ENCODE measurements at regions not wholly inside any gene's neighbourhood (a gene's known extent, or its start where the extent isn't known, plus 50 kb on each side); places are given as distances from the start of the nearest gene placed in this dataset.
"Not testable (repeated sequence)": the region's sequence is repeated elsewhere in the genome, so short reads cannot be mapped to it uniquely, and the experiment has no call there.

DNA sequence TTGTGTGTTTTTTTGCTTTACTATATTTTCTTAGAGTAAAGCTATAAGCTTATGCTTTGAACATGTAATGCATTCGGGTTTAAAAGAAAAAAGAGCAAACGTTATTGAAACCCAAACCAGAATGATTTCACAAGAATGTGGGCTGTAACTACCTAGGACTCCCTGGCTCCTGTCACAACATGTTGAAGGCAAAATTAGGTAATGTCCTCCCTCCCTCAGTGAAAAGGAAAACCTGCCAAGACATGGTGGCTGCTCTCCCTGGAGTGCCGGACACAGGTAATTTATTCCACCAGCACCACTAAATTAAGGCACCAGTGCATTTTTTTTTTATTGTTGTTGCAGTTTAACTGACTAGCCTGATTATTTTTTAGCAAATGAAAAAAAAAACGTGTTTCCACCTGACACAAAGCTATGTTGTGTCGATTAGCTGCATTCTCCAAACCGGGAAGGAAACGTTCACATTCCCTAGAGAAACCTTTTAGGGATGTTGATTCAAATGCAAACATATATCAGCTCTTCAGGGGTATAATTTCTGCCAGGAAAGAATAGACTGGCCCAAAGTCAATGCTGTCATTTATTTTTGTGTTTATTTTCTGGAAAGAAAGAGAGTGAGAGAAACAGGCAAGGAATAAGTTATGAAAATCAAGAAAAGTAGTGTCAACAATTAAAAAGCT lies 134.6 kb downstream of the CCDC34 start:
- H3K9ac ChIP-seq (ENCODE audit: low read depth, low read length), result no peak overlapping the region
- peaks cover 2% of the 10 kb centered on the region for H3K4me1 ChIP-seq (ENCODE audit: control insufficient read depth, insufficient read depth, low read length)
- H3K27me3 ChIP-seq (ENCODE audit: control insufficient read depth, insufficient read depth, low read length), result peaks cover 15% of the 10 kb centered on the region
- no peak overlapping the region for H3K4me2 ChIP-seq (ENCODE audit: low read length)
- H3K9me3 ChIP-seq (replicated peaks; ENCODE audit: low read length), result no peaks in the 10 kb centered on the region
- no peak overlapping the region for H3K4me3 ChIP-seq (ENCODE audit: low read length)
- H3K36me3 ChIP-seq (ENCODE audit: insufficient read depth, low read length), result no peaks in the 10 kb centered on the region

GRCh38 chr11:27227736-27228135 lies 135.3 kb downstream of the CCDC34 start:
- Histone ChIP-seq H3K4me2 (ENCODE audit: low read length) (no peak overlapping the region), H3K9ac (ENCODE audit: low read depth, low read length) (no peak overlapping the region), H3K36me3 (ENCODE audit: insufficient read depth, low read length) (no peaks in the 10 kb centered on the region), H3K4me3 (ENCODE audit: low read length) (no peak overlapping the region), H3K4me1 (ENCODE audit: control insufficient read depth, insufficient read depth, low read length) (no peaks in the 10 kb centered on the region), H3K27me3 (ENCODE audit: control insufficient read depth, insufficient read depth, low read length) (peaks cover 15% of the 10 kb centered on the region), H3K9me3 (replicated peaks; ENCODE audit: low read length) (no peaks in the 10 kb centered on the region)

DNA sequence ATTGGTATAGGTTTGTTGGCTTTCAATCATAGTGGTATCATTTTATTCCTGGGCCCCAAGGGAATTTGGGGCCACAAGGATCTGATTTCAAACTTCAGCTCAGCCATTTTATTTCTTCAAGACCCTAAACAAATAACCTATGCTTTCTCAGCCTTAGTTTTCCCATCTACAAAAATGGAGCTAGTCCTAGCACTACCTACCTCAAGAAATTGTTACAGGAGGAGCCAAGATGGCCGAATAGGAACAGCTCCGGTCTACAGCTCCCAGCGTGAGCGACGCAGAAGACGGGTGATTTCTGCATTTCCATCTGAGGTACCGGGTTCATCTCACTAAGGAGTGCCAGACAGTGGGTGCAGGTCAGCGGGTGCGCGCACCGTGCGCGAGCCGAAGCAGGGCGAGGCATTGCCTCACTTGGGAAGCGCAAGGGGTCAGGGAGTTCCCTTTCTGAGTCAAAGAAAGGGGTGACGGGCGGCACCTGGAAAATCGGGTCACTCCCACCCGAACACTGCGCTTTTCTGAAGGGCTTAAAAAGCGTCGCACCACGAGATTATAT lies 143.5 kb downstream of the CCDC34 start:
- H3K4me2 ChIP-seq (ENCODE audit: low read length); H3K4me3 ChIP-seq (ENCODE audit: low read length); H3K27me3 ChIP-seq (ENCODE audit: control insufficient read depth, insufficient read depth, low read length); H3K9ac ChIP-seq (ENCODE audit: low read depth, low read length); H3K36me3 ChIP-seq (ENCODE audit: insufficient read depth, low read length); H3K9me3 ChIP-seq (replicated peaks; ENCODE audit: low read length): not testable (repeated sequence)
- H3K4me1 ChIP-seq (ENCODE audit: control insufficient read depth, insufficient read depth, low read length), result peaks cover 35% of the 10 kb centered on the region

GRCh38 chr11:27218421-27219038 lies 144.5 kb downstream of the CCDC34 start:
- H3K36me3 ChIP-seq (ENCODE audit: insufficient read depth, low read length), result no peaks in the 10 kb centered on the region
- H3K4me2 ChIP-seq (ENCODE audit: low read length), result peak overlapping the region; percentile 38
- H3K27me3 ChIP-seq (ENCODE audit: control insufficient read depth, insufficient read depth, low read length), result no peaks in the 10 kb centered on the region
- peak overlapping the region; percentile 50 for H3K9ac ChIP-seq (ENCODE audit: low read depth, low read length)
- H3K4me3 ChIP-seq (ENCODE audit: low read length), result no peak overlapping the region
- H3K9me3 ChIP-seq (replicated peaks; ENCODE audit: low read length), result no peaks in the 10 kb centered on the region
- H3K4me1 ChIP-seq (ENCODE audit: control insufficient read depth, insufficient read depth, low read length), result peaks cover 39% of the 10 kb centered on the region

- peak overlapping the region; percentile 17 for H3K9ac ChIP-seq (ENCODE audit: low read depth, low read length)
- H3K27me3 ChIP-seq (ENCODE audit: control insufficient read depth, insufficient read depth, low read length), result no peaks in the 10 kb centered on the region
- no peaks in the 10 kb centered on the region for H3K36me3 ChIP-seq (ENCODE audit: insufficient read depth, low read length)
- peaks cover 45% of the 10 kb centered on the region for H3K4me1 ChIP-seq (ENCODE audit: control insufficient read depth, insufficient read depth, low read length)
- peak overlapping the region; percentile 38 for H3K4me2 ChIP-seq (ENCODE audit: low read length)
- H3K4me3 ChIP-seq (ENCODE audit: low read length), result no peak overlapping the region
- no peaks in the 10 kb centered on the region for H3K9me3 ChIP-seq (replicated peaks; ENCODE audit: low read length)
These were observed 145.0 kb downstream of the CCDC34 start for GRCh38 chr11:27217948-27218420.

- no peaks in the 10 kb centered on the region for H3K36me3 ChIP-seq (ENCODE audit: insufficient read depth, low read length)
- no peaks in the 10 kb centered on the region for H3K27me3 ChIP-seq (ENCODE audit: control insufficient read depth, insufficient read depth, low read length)
- no peak overlapping the region for H3K4me3 ChIP-seq (ENCODE audit: low read length)
- no peaks in the 10 kb centered on the region for H3K9me3 ChIP-seq (replicated peaks; ENCODE audit: low read length)
- no peak overlapping the region for H3K4me2 ChIP-seq (ENCODE audit: low read length)
- peaks cover 50% of the 10 kb centered on the region for H3K4me1 ChIP-seq (ENCODE audit: control insufficient read depth, insufficient read depth, low read length)
- no peak overlapping the region for H3K9ac ChIP-seq (ENCODE audit: low read depth, low read length)
These were observed 145.5 kb downstream of the CCDC34 start for GRCh38 chr11:27217496-27217895.

- Histone ChIP-seq H3K4me1 (ENCODE audit: control insufficient read depth, insufficient read depth, low read length) (peaks cover 50% of the 10 kb centered on the region), H3K4me2 (ENCODE audit: low read length) (no peak overlapping the region), H3K27me3 (ENCODE audit: control insufficient read depth, insufficient read depth, low read length) (no peaks in the 10 kb centered on the region), H3K36me3 (ENCODE audit: insufficient read depth, low read length) (no peaks in the 10 kb centered on the region), H3K9me3 (replicated peaks; ENCODE audit: low read length) (no peaks in the 10 kb centered on the region), H3K9ac (ENCODE audit: low read depth, low read length) (no peak overlapping the region), H3K4me3 (ENCODE audit: low read length) (no peak overlapping the region)
These were observed 146.5 kb downstream of the CCDC34 start for GRCh38 chr11:27216270-27217149.

DNA sequence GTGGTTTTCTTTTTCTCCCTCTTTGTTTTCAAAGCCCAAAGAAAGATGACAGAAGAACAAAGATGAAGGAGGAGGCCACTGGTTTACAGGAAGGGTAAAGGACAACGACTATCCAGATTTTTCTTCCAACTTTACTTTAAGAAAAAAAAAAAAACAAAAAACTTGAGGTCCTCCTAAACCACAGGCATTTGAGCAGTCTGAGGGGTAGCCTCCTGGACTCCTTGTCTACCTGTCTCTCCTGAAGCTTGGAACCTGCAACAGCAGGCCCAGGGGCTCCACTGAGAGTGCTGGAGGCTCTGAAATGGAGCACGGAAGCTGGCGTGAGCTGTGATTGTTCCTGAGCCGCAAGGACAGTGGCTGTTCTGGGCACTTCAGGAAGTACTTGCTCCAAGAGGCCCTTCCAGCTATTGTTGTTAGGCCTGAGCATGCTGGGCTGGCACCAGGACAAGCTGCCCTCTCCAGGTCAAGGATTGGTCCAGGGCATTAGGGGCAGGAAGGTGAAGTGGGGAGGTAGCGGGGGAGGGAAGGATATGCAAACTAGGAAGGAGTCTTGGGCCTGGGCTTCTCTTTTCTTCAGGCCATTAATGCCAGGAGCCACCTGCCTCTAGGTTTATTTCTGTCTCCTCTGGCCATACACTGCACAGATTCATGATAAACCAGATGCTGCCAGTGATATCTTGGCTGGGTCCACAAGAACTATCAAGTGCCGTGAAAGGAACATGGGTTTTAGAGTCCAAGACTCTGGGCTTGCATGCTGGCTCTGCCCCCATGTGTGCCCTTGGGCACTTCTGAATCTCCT lies 147.3 kb downstream of the CCDC34 start:
- H3K4me3 ChIP-seq (ENCODE audit: low read length), result no peak overlapping the region
- H3K36me3 ChIP-seq (ENCODE audit: insufficient read depth, low read length), result no peaks in the 10 kb centered on the region
- H3K9ac ChIP-seq (ENCODE audit: low read depth, low read length), result no peak overlapping the region
- no peaks in the 10 kb centered on the region for H3K27me3 ChIP-seq (ENCODE audit: control insufficient read depth, insufficient read depth, low read length)
- peaks cover 50% of the 10 kb centered on the region for H3K4me1 ChIP-seq (ENCODE audit: control insufficient read depth, insufficient read depth, low read length)
- H3K9me3 ChIP-seq (replicated peaks; ENCODE audit: low read length), result no peaks in the 10 kb centered on the region
- no peak overlapping the region for H3K4me2 ChIP-seq (ENCODE audit: low read length)

GRCh38 chr11:27214713-27215112 lies 148.3 kb downstream of the CCDC34 start:
- H3K4me3 ChIP-seq (ENCODE audit: low read length), result no peak overlapping the region
- H3K4me2 ChIP-seq (ENCODE audit: low read length), result no peak overlapping the region
- H3K9me3 ChIP-seq (replicated peaks; ENCODE audit: low read length), result no peaks in the 10 kb centered on the region
- H3K9ac ChIP-seq (ENCODE audit: low read depth, low read length), result no peak overlapping the region
- no peaks in the 10 kb centered on the region for H3K27me3 ChIP-seq (ENCODE audit: control insufficient read depth, insufficient read depth, low read length)
- peaks cover 56% of the 10 kb centered on the region for H3K4me1 ChIP-seq (ENCODE audit: control insufficient read depth, insufficient read depth, low read length)
- H3K36me3 ChIP-seq (ENCODE audit: insufficient read depth, low read length), result no peaks in the 10 kb centered on the region

DNA sequence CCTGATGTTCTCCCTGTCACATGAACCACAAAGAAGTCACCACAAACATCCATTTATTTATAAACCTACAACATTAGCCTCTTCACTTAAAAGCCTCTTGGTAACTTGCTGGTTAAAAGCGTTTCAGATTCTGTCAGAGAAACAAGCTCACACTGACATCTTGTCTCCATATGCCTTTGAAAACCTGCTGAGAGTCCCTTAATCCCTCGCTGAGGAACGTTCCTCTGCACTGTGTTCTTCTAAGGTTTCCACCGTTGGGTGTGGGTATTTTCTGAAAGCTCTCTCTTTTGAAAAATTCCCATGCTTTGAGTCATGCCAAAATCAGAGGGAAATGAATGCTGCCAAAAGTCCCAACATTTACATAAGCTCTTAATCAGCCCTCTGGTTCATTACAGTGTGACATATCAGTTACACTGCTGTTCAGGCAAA lies 149.8 kb downstream of the CCDC34 start:
- Histone ChIP-seq H3K9me3 (replicated peaks; ENCODE audit: low read length) (no peaks in the 10 kb centered on the region), H3K4me2 (ENCODE audit: low read length) (peak overlapping the region; percentile 72), H3K4me1 (ENCODE audit: control insufficient read depth, insufficient read depth, low read length) (peaks cover 50% of the 10 kb centered on the region), H3K27me3 (ENCODE audit: control insufficient read depth, insufficient read depth, low read length) (no peaks in the 10 kb centered on the region), H3K4me3 (ENCODE audit: low read length) (peak overlapping the region; percentile 22), H3K9ac (ENCODE audit: low read depth, low read length) (peak overlapping the region; percentile 28), H3K36me3 (ENCODE audit: insufficient read depth, low read length) (no peaks in the 10 kb centered on the region)
